GM12892 (cell line): ENCODE measurements at regions not wholly inside any gene's neighbourhood (a gene's known extent, or its start where the extent isn't known, plus 50 kb on each side); places are given as distances from the start of the nearest gene placed in this dataset.

Experiments
- POLR2A ChIP-seq: IDR thresholded peaks from 2 replicates; pipeline ENCODE4 v1.6.1; 2011; ENCODE audit warnings: low read depth, low read length, control low read depth
- POLR2AphosphoS5 ChIP-seq: IDR thresholded peaks from 2 replicates; pipeline ENCODE4 v1.6.1; 2011; ENCODE audit warnings: low read depth, low read length, control low read depth
- TAF1 ChIP-seq: IDR thresholded peaks from 2 replicates; pipeline ENCODE4 v1.6.1; 2011; ENCODE audit warnings: low read depth, mild to moderate bottlenecking, control low read depth, low read length, borderline replicate concordance

GRCh38 chr12:76644950-76645349 lies 85.4 kb upstream of the OSBPL8 start:
- TF ChIP-seq POLR2AphosphoS5 (no peak), TAF1 (no peak), POLR2A (no peak)
